CD14-positive monocyte (primary cell): ENCODE measurements at regions not wholly inside any gene's neighbourhood (a gene's known extent, or its start where the extent isn't known, plus 50 kb on each side); places are given as distances from the start of the nearest gene placed in this dataset.

Source experiments
- DNase-seq, 3 donors: peaks; one replicate each; pipeline ENCODE4 v3.0.0-alpha.2; 2011 to 2022
- H2AFZ ChIP-seq: 2 replicates; pipeline ENCODE4 v1.6.0; 2012; ENCODE audit warnings: mild to moderate bottlenecking, low read depth, low read length, inconsistent platforms; ENCODE audit not compliant: insufficient read depth, poor library complexity, severe bottlenecking
- H3K27ac ChIP-seq, 2 donors: 1 replicate in 1 of 2; 2 replicates in 1 of 2; pipeline ENCODE4 v1.5.1; 2012 to 2013; ENCODE audit warnings: low read length in 2 of 2, control low read depth in 1 of 2, inconsistent platforms in 1 of 2, low read depth in 1 of 2, mild to moderate bottlenecking in 1 of 2
- H3K27me3 ChIP-seq, 2 donors: one replicate each; pipeline versions ENCODE4 v1.6.0 to v1.6.1; 2011 to 2013; ENCODE audit warnings: low read length in 2 of 2; ENCODE audit not compliant: control insufficient read depth in 2 of 2, insufficient read depth in 2 of 2
- H3K36me3 ChIP-seq, 2 donors: replicated peaks in 1 of 2; 1 replicate in 1 of 2; 2 replicates in 1 of 2; pipeline versions ENCODE4 v1.5.1 to v1.6.1; 2012 to 2013; ENCODE audit warnings: low read length in 2 of 2, control low read depth in 1 of 2, inconsistent platforms in 1 of 2, mild to moderate bottlenecking in 1 of 2; ENCODE audit not compliant: insufficient read depth in 2 of 2, control insufficient read depth in 1 of 2
- H3K4me1 ChIP-seq, 2 donors: 1 replicate in 1 of 2; 2 replicates in 1 of 2; pipeline versions ENCODE4 v1.5.1 to v1.6.1; 2012 to 2013; ENCODE audit warnings: low read length in 2 of 2, control low read depth in 1 of 2, inconsistent platforms in 1 of 2, mild to moderate bottlenecking in 1 of 2, moderate library complexity in 1 of 2; ENCODE audit not compliant: insufficient read depth in 2 of 2, control insufficient read depth in 1 of 2
- H3K4me2 ChIP-seq: replicated peaks from 2 replicates; pipeline ENCODE3; 2012; ENCODE audit warnings: low read length, moderate library complexity, mild to moderate bottlenecking; ENCODE audit not compliant: poor library complexity, severe bottlenecking; ENCODE audit errors: extremely low read depth
- H3K4me3 ChIP-seq, 3 experiments: fragments of 200-600 bp in 1 of 3; sonication (generic) in 1 of 3; replicated peaks in 1 of 3; 1 replicate in 2 of 3; 2 replicates in 1 of 3; pipeline ENCODE4 v1.5.1; 2011 to 2013; ENCODE audit warnings: low read length in 3 of 3, mild to moderate bottlenecking in 3 of 3, control low read depth in 2 of 3, low read depth in 2 of 3, inconsistent platforms in 1 of 3, moderate library complexity in 1 of 3
- H3K79me2 ChIP-seq: 2 replicates; pipeline ENCODE4 v1.6.0; 2012; ENCODE audit warnings: mild to moderate bottlenecking, control low read depth, inconsistent platforms, low read length, moderate library complexity; ENCODE audit not compliant: insufficient read depth
- H3K9ac ChIP-seq: 2 replicates; pipeline ENCODE4 v1.6.0; 2017; ENCODE audit warnings: low read length, mild to moderate bottlenecking; ENCODE audit not compliant: insufficient read depth, poor library complexity, severe bottlenecking
- H3K9me3 ChIP-seq, 2 donors: replicated peaks in 1 of 2; 1 replicate in 1 of 2; 2 replicates in 1 of 2; pipeline versions ENCODE4 v1.5.1 to v1.6.1; 2012 to 2013; ENCODE audit warnings: low read length in 2 of 2, control low read depth in 1 of 2; ENCODE audit not compliant: control insufficient read depth in 1 of 2, insufficient read depth in 1 of 2
- H4K20me1 ChIP-seq: 2 replicates; pipeline ENCODE4 v1.6.0; 2012; ENCODE audit warnings: mild to moderate bottlenecking, low read length, control low read depth, moderate library complexity; ENCODE audit not compliant: insufficient read depth
- H3K27ac Mint-ChIP-seq, 7 donors: one replicate each; pipeline ENCODE4 v1.8.0; 2020; ENCODE audit warnings: mild to moderate bottlenecking in 7 of 7, mixed read lengths in 7 of 7, moderate library complexity in 6 of 7, inconsistent platforms in 2 of 7
- H3K27me3 Mint-ChIP-seq, 3 donors: one replicate each; pipeline ENCODE4 v1.8.0; 2021 to 2022; ENCODE audit warnings: low read depth in 3 of 3, mild to moderate bottlenecking in 3 of 3, mixed read lengths in 3 of 3, moderate library complexity in 3 of 3, inconsistent platforms in 1 of 3
- H3K36me3 Mint-ChIP-seq, 2 donors: one replicate each; pipeline ENCODE4 v1.8.0; 2020; ENCODE audit warnings: mixed read lengths in 2 of 2, inconsistent platforms in 1 of 2, mild to moderate bottlenecking in 1 of 2
- H3K4me1 Mint-ChIP-seq: one replicate; pipeline ENCODE4 v1.8.0; 2020; ENCODE audit warnings: mild to moderate bottlenecking, mixed read lengths
- H3K4me3 Mint-ChIP-seq, 2 donors: one replicate each; pipeline ENCODE4 v1.8.0; 2020; ENCODE audit warnings: mild to moderate bottlenecking in 2 of 2, mixed read lengths in 2 of 2, moderate library complexity in 1 of 2
- H3K9me3 Mint-ChIP-seq, 7 donors: one replicate each; pipeline ENCODE4 v1.8.0; 2020 to 2022; ENCODE audit warnings: mixed read lengths in 7 of 7, mild to moderate bottlenecking in 6 of 7, moderate library complexity in 6 of 7, inconsistent platforms in 2 of 7
- WGBS: methylation state at CpG from one replicate; pipeline ENCODE4 v1.1.5; 2013; ENCODE audit warnings: missing lambda C conversion rate; ENCODE audit not compliant: insufficient coverage; 5-methylcytosine and 5-hydroxymethylcytosine counted together
- intact Hi-C, 2 donors: fragments of 100-400 bp; cut with micrococcal nuclease; formaldehyde crosslinking; loops; one replicate each; pipeline versions ENCODE4 v1.15.0 to v1.15.1; 2023
- TF ChIP-seq, protein P1 (sequence below): fragments of 200-600 bp; IDR thresholded peaks from one replicate; pipeline ENCODE4 v1.8.0; 2022; ENCODE audit warnings: antibody characterized with exemption, mild to moderate bottlenecking

DNA sequence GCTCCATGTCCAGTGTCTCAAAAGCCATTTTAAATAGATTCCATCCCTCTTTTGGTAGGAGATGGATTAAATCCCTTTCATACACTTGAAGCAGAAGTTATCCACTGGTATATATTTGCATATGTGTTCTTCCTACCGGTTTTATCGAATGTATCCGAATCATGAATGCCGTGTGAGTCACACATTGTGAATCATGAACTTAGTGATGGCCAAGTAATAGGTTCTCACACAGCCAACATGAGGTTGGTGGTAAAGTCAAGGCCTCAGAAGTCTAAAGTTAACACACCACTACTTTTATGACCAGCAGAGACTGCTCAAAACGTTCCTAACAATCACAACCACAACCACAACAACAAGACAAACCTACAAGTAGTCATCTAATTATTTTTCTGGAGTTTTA lies 345.5 kb downstream of the THBS2 start:
- Histone ChIP-seq H3K79me2 (no peaks in the 10 kb centered on the region), H3K27ac (no peak overlapping the region), H3K27me3 (no peaks in the 10 kb centered on the region), H3K4me2 (no peak overlapping the region), H3K9ac (no peak overlapping the region), H4K20me1 (no peaks in the 10 kb centered on the region), H3K4me3 (no peak overlapping the region), H3K36me3 (no peaks in the 10 kb centered on the region), H3K9me3 (peaks cover 0 to 18% of the 10 kb centered on the region in 2 donors), H2AFZ (no peak overlapping the region), H3K4me1 (no peaks in the 10 kb centered on the region)
- H3K4me1 Mint-ChIP-seq, result no peaks in the 10 kb centered on the region
- TF ChIP-seq, protein P1, sequence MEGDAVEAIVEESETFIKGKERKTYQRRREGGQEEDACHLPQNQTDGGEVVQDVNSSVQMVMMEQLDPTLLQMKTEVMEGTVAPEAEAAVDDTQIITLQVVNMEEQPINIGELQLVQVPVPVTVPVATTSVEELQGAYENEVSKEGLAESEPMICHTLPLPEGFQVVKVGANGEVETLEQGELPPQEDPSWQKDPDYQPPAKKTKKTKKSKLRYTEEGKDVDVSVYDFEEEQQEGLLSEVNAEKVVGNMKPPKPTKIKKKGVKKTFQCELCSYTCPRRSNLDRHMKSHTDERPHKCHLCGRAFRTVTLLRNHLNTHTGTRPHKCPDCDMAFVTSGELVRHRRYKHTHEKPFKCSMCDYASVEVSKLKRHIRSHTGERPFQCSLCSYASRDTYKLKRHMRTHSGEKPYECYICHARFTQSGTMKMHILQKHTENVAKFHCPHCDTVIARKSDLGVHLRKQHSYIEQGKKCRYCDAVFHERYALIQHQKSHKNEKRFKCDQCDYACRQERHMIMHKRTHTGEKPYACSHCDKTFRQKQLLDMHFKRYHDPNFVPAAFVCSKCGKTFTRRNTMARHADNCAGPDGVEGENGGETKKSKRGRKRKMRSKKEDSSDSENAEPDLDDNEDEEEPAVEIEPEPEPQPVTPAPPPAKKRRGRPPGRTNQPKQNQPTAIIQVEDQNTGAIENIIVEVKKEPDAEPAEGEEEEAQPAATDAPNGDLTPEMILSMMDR, result no peak
- H3K9me3 Mint-ChIP-seq, result peaks cover 4 to 17% (median 15%) of the 10 kb centered on the region in 7 donors
- no peak overlapping the region for H3K27ac Mint-ChIP-seq
- no peak overlapping the region for H3K4me3 Mint-ChIP-seq
- no peak for DNase-seq
- peaks cover 1 to 4% (median 2%) of the 10 kb centered on the region in 3 donors for H3K27me3 Mint-ChIP-seq
- WGBS, result no CpG with 5 or more reads among the region's 5 CpGs
- intact Hi-C loops, result no loop called here
- no peaks in the 10 kb centered on the region for H3K36me3 Mint-ChIP-seq

DNA sequence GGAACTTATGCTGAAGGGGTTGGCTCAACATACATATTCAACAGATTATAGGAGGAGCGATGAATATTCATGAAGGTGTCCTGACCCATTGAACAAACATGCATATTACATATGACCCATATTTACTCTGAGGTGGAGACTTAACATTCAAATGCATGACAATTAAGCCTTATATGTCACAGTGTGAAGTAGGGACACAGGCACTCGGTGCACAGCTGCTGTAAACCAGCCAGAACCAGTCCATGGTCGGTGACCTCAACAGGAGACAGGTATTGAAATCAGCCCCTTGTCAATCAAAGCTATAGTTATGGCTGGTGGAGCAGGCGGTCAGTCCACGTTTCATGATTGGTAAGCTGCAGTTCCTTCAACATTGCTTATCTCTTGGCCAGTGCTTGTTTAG lies 347.3 kb downstream of the THBS2 start:
- H3K9ac ChIP-seq, result no peak overlapping the region
- no peak for DNase-seq
- no peaks in the 10 kb centered on the region for H4K20me1 ChIP-seq
- peaks cover 0 to 18% of the 10 kb centered on the region in 2 donors for H3K9me3 ChIP-seq
- Mint-ChIP-seq H3K27me3 (peaks cover 1 to 7% (median 3%) of the 10 kb centered on the region in 3 donors), H3K9me3 (peaks cover 4 to 17% (median 15%) of the 10 kb centered on the region in 7 donors), H3K36me3 (no peaks in the 10 kb centered on the region), H3K4me1 (no peaks in the 10 kb centered on the region), H3K4me3 (no peak overlapping the region), H3K27ac (no peak overlapping the region)
- H3K36me3 ChIP-seq, result no peaks in the 10 kb centered on the region
- no peaks in the 10 kb centered on the region for H3K79me2 ChIP-seq
- no peak overlapping the region for H3K27ac ChIP-seq
- H3K4me1 ChIP-seq, result no peaks in the 10 kb centered on the region
- no peak overlapping the region for H3K4me3 ChIP-seq
- TF ChIP-seq, protein P1, result no peak
- H2AFZ ChIP-seq, result no peak overlapping the region
- no peaks in the 10 kb centered on the region for H3K27me3 ChIP-seq
- no peak overlapping the region for H3K4me2 ChIP-seq
- intact Hi-C loops, result no loop called here
- 83% methylated on average over 4 of the region's 5 CpGs for WGBS
